Transverse colon (tissue), 4 donors: ENCODE measurements at regions not wholly inside any gene's neighbourhood (a gene's known extent, or its start where the extent isn't known, plus 50 kb on each side); places are given as distances from the start of the nearest gene placed in this dataset.

Experiments used
- EP300 ChIP-seq: sonication (generic); formaldehyde crosslinking; IDR thresholded peaks from one replicate; pipeline ENCODE4 v1.6.1; 2017; ENCODE audit warnings: antibody characterized with exemption, low read depth
- POLR2A ChIP-seq: fragments of 450-650 bp; IDR thresholded peaks from one replicate; pipeline ENCODE4 v1.6.1; 2016; ENCODE audit warnings: antibody characterized with exemption, mild to moderate bottlenecking, moderate library complexity
- POLR2AphosphoS5 ChIP-seq, 3 donors: sonication (generic); formaldehyde crosslinking; IDR thresholded peaks; one replicate each; pipeline ENCODE4 v1.6.1; 2016; ENCODE audit warnings: antibody characterized with exemption in 3 of 3
- TF ChIP-seq, protein P1 (sequence below), 5 experiments: fragments of 200-600 bp in 3 of 5; fragments of 450-650 bp in 2 of 5; sonication (generic) in 3 of 5; IDR thresholded peaks; 1 replicate in 2 of 5; 2 replicates in 3 of 5; pipeline ENCODE4 v1.5.1; 2016 to 2017; ENCODE audit warnings: antibody characterized with exemption in 5 of 5, inconsistent platforms in 3 of 5, mild to moderate bottlenecking in 2 of 5, moderate library complexity in 1 of 5

DNA sequence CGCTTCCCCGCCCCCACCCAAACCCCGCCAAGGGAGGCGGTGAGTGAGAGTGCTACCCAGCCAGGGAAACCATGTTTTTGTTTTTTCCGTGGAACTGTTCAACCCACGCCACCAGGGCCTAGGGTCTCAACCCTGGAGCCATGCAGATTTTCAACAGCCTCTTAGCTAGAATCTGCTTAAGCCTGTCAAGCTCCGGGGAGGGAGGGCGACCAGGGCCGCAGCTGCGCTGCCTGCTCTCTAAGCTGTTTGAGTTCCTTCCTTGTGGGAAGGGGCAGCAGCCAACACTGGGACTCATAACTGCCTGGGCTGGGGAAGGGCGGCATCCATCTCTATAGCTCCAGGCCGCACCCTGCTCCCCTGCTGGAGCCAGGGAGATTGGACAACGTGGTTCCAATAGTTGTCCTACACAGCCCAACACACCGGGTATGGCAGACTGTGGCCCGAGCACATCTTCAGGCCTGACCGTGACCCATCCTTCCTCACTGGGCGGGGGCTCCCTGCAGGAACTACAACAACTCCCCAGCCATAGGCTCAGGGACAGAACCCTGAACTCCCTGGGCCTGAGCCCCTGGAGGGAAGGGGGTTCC, 1065.7 kb upstream of the MANEA start:
- TF ChIP-seq, protein P1, sequence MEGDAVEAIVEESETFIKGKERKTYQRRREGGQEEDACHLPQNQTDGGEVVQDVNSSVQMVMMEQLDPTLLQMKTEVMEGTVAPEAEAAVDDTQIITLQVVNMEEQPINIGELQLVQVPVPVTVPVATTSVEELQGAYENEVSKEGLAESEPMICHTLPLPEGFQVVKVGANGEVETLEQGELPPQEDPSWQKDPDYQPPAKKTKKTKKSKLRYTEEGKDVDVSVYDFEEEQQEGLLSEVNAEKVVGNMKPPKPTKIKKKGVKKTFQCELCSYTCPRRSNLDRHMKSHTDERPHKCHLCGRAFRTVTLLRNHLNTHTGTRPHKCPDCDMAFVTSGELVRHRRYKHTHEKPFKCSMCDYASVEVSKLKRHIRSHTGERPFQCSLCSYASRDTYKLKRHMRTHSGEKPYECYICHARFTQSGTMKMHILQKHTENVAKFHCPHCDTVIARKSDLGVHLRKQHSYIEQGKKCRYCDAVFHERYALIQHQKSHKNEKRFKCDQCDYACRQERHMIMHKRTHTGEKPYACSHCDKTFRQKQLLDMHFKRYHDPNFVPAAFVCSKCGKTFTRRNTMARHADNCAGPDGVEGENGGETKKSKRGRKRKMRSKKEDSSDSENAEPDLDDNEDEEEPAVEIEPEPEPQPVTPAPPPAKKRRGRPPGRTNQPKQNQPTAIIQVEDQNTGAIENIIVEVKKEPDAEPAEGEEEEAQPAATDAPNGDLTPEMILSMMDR (IDR thresholded peaks at IDR 0.05) = no peak
- no peak for TF ChIP-seq EP300
- TF ChIP-seq POLR2AphosphoS5 (IDR thresholded peaks at IDR 0.05) = no peak
- TF ChIP-seq POLR2A = no peak
